MM.1S (cell line): ENCODE measurements at regions not wholly inside any gene's neighbourhood (a gene's known extent, or its start where the extent isn't known, plus 50 kb on each side); places are given as distances from the start of the nearest gene placed in this dataset.
"Not testable (repeated sequence)": the region's sequence is repeated elsewhere in the genome, so short reads cannot be mapped to it uniquely, and the experiment has no call there.

Experiments used
- EZH2 ChIP-seq: fragments of 300-600 bp; sonication (generic); optimal IDR thresholded peaks from 2 replicates; pipeline ENCODE3; 2017; ENCODE audit warnings: low read depth, mild to moderate bottlenecking, antibody characterized with exemption, low read length, mixed read lengths
- EZH2phosphoT487 ChIP-seq: fragments of 300-600 bp; sonication (generic); IDR thresholded peaks from 2 replicates; pipeline ENCODE4 v1.6.1; 2018; ENCODE audit warnings: antibody characterized with exemption, low read length
- TF ChIP-seq, protein P1 (sequence below): fragments of 300-600 bp; sonication (generic); IDR thresholded peaks from 2 replicates; pipeline ENCODE4 v1.5.1; 2016; ENCODE audit warnings: antibody characterized with exemption, low read length, mixed read lengths

DNA sequence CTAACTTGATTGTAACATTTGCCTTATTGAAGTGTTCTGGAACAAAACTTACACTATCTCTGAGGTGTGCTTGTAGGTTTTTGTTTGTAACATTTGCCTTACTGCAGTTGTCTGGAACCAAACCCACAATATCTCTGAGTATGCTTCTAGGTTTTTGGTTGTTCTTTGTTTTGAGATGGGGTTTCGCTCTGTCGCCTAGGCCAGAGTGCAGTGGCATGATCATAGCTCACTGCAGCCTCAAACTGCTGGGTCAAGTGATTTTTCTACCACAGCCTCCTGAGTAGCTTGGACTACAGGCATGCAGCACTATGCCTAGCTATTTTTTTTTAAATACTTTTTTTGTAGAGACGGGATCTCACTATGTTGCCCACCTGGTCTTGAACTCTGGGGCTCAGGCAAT, 1464.6 kb downstream of the FOXD4L5 start:
- TF ChIP-seq, protein P1, sequence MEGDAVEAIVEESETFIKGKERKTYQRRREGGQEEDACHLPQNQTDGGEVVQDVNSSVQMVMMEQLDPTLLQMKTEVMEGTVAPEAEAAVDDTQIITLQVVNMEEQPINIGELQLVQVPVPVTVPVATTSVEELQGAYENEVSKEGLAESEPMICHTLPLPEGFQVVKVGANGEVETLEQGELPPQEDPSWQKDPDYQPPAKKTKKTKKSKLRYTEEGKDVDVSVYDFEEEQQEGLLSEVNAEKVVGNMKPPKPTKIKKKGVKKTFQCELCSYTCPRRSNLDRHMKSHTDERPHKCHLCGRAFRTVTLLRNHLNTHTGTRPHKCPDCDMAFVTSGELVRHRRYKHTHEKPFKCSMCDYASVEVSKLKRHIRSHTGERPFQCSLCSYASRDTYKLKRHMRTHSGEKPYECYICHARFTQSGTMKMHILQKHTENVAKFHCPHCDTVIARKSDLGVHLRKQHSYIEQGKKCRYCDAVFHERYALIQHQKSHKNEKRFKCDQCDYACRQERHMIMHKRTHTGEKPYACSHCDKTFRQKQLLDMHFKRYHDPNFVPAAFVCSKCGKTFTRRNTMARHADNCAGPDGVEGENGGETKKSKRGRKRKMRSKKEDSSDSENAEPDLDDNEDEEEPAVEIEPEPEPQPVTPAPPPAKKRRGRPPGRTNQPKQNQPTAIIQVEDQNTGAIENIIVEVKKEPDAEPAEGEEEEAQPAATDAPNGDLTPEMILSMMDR, result not testable (repeated sequence)
- not testable (repeated sequence) for TF ChIP-seq EZH2, EZH2phosphoT487
